ENCODE measurements at regions not wholly inside any gene's neighbourhood (a gene's known extent, or its start where the extent isn't known, plus 50 kb on each side); places are given as distances from the start of the nearest gene placed in this dataset.

GRCh38 chr3:43862992-43863805, 172.5 kb downstream of the ABHD5 start:
- H3K4me3 ChIP-seq (ENCODE audit: low read depth, low read length, poor library complexity, severe bottlenecking), result no peak overlapping the region
- no peak overlapping the region for H2AFZ ChIP-seq (ENCODE audit: low read length)
- no peaks in the 10 kb centered on the region for H3K79me2 ChIP-seq (ENCODE audit: insufficient read depth, low read length)
- TF ChIP-seq CTCF (IDR thresholded peaks at IDR 0.05; ENCODE audit: low read length) (no peak), EZH2 (IDR thresholded peaks at IDR 0.05; ENCODE audit: borderline replicate concordance, low read length) (no peak)
- no peaks in the 10 kb centered on the region for H3K36me3 ChIP-seq (ENCODE audit: insufficient read depth, low read length)
- H3K9me3 ChIP-seq (ENCODE audit: low read length), result no peaks in the 10 kb centered on the region
- no peaks in the 10 kb centered on the region for H3F3A ChIP-seq (ENCODE audit: insufficient read depth, low read length)
- H4K20me1 ChIP-seq (ENCODE audit: insufficient read depth, low read length), result no peaks in the 10 kb centered on the region
- H3K27me3 ChIP-seq (ENCODE audit: insufficient read depth, low read length), result no peaks in the 10 kb centered on the region
- no peaks in the 10 kb centered on the region for H3K9me2 ChIP-seq (ENCODE audit: low read depth, low read length)
- no peak overlapping the region for H3K4me2 ChIP-seq (ENCODE audit: low read length)
- no peak overlapping the region for H3K9ac ChIP-seq (ENCODE audit: low read length)
- H3K4me1 ChIP-seq (ENCODE audit: insufficient read depth, low read length, severe bottlenecking), result no peaks in the 10 kb centered on the region
- H3K27ac ChIP-seq (ENCODE audit: low read depth, low read length, poor library complexity, severe bottlenecking), result no peak overlapping the region

GRCh38 chr3:43863966-43864933, 173.5 kb downstream of the ABHD5 start:
- Histone ChIP-seq H3K4me1 (ENCODE audit: insufficient read depth, low read length, severe bottlenecking) (no peaks in the 10 kb centered on the region), H3K36me3 (ENCODE audit: insufficient read depth, low read length) (no peaks in the 10 kb centered on the region), H3K9me3 (ENCODE audit: low read length) (no peaks in the 10 kb centered on the region), H3K4me2 (ENCODE audit: low read length) (no peak overlapping the region), H3F3A (ENCODE audit: insufficient read depth, low read length) (no peaks in the 10 kb centered on the region), H3K79me2 (ENCODE audit: insufficient read depth, low read length) (no peaks in the 10 kb centered on the region), H4K20me1 (ENCODE audit: insufficient read depth, low read length) (no peaks in the 10 kb centered on the region), H3K9me2 (ENCODE audit: low read depth, low read length) (no peaks in the 10 kb centered on the region), H2AFZ (ENCODE audit: low read length) (no peak overlapping the region), H3K9ac (ENCODE audit: low read length) (no peak overlapping the region), H3K4me3 (ENCODE audit: low read depth, low read length, poor library complexity, severe bottlenecking) (no peak overlapping the region), H3K27me3 (ENCODE audit: insufficient read depth, low read length) (no peaks in the 10 kb centered on the region), H3K27ac (ENCODE audit: low read depth, low read length, poor library complexity, severe bottlenecking) (no peak overlapping the region)
- TF ChIP-seq CTCF (IDR thresholded peaks at IDR 0.05; ENCODE audit: low read length), result no peak
- TF ChIP-seq EZH2 (IDR thresholded peaks at IDR 0.05; ENCODE audit: borderline replicate concordance, low read length), result no peak

GRCh38 chr3:43865351-43865750, 174.6 kb downstream of the ABHD5 start:
- H3F3A ChIP-seq (ENCODE audit: insufficient read depth, low read length), result no peaks in the 10 kb centered on the region
- TF ChIP-seq EZH2 (IDR thresholded peaks at IDR 0.05; ENCODE audit: borderline replicate concordance, low read length) (no peak), CTCF (IDR thresholded peaks at IDR 0.05; ENCODE audit: low read length) (no peak)
- no peak overlapping the region for H3K4me2 ChIP-seq (ENCODE audit: low read length)
- H4K20me1 ChIP-seq (ENCODE audit: insufficient read depth, low read length), result no peaks in the 10 kb centered on the region
- H3K9me3 ChIP-seq (ENCODE audit: low read length), result no peaks in the 10 kb centered on the region
- H3K9ac ChIP-seq (ENCODE audit: low read length), result no peak overlapping the region
- no peak overlapping the region for H3K27ac ChIP-seq (ENCODE audit: low read depth, low read length, poor library complexity, severe bottlenecking)
- H2AFZ ChIP-seq (ENCODE audit: low read length), result no peak overlapping the region
- no peak overlapping the region for H3K4me3 ChIP-seq (ENCODE audit: low read depth, low read length, poor library complexity, severe bottlenecking)
- no peaks in the 10 kb centered on the region for H3K9me2 ChIP-seq (ENCODE audit: low read depth, low read length)
- no peaks in the 10 kb centered on the region for H3K79me2 ChIP-seq (ENCODE audit: insufficient read depth, low read length)
- no peaks in the 10 kb centered on the region for H3K36me3 ChIP-seq (ENCODE audit: insufficient read depth, low read length)
- no peaks in the 10 kb centered on the region for H3K27me3 ChIP-seq (ENCODE audit: insufficient read depth, low read length)
- no peaks in the 10 kb centered on the region for H3K4me1 ChIP-seq (ENCODE audit: insufficient read depth, low read length, severe bottlenecking)
